Lower leg skin (tissue), 4 donors: ENCODE measurements at regions not wholly inside any gene's neighbourhood (a gene's known extent, or its start where the extent isn't known, plus 50 kb on each side); places are given as distances from the start of the nearest gene placed in this dataset.

ENCODE experiments used
- DNase-seq, 2 donors: peaks; one replicate each; pipeline ENCODE4 v3.0.0-alpha.2; 2019; ENCODE audit warnings: low spot score in 2 of 2
- H3K4me3 ChIP-seq: fragments of 200-600 bp; sonication (generic); 2 replicates; pipeline ENCODE4 v1.5.1; 2017; ENCODE audit warnings: mild to moderate bottlenecking, low read depth; ENCODE audit not compliant: poor library complexity, severe bottlenecking
- POLR2A ChIP-seq, 2 donors: fragments of 450-650 bp; IDR thresholded peaks; one replicate each; pipeline ENCODE4 v1.6.1; 2016 to 2017; ENCODE audit warnings: antibody characterized with exemption in 2 of 2, mild to moderate bottlenecking in 1 of 2, moderate library complexity in 1 of 2
- WGBS, 2 donors: methylation state at CpG; one replicate each; pipeline ENCODE4 v1.1.5; 2018; 5-methylcytosine and 5-hydroxymethylcytosine counted together
- intact Hi-C: fragments of 100-400 bp; cut with DNase I; formaldehyde crosslinking; loops from one replicate; pipeline ENCODE4 v1.15.0; 2023; ENCODE audit warnings: low total_unique reads
- TF ChIP-seq, protein P1 (sequence below), 3 donors: fragments of 450-650 bp; IDR thresholded peaks; one replicate each; pipeline ENCODE4 v1.5.1; 2016; ENCODE audit warnings: antibody characterized with exemption in 3 of 3, mild to moderate bottlenecking in 3 of 3, moderate library complexity in 2 of 3

DNA sequence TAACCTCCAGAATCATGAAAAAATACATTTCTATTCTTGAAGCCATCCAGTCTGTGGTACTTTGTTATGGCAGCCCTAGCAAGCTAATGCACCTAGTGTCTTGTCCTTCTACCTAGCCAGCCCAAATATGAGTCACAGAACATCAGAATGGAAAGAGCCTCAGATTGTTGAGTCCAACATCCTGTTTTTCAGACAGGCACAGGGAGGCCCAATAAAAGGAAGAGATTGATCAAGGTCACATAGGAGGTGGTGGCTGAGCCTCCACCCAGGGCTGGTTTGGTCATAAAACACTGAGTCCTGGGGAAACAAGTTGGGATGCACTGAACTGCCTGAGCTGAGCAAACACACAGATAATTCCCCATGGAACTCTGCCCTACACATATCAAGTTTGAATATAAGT lies 195.5 kb downstream of the TTC32 start:
- TF ChIP-seq, protein P1, sequence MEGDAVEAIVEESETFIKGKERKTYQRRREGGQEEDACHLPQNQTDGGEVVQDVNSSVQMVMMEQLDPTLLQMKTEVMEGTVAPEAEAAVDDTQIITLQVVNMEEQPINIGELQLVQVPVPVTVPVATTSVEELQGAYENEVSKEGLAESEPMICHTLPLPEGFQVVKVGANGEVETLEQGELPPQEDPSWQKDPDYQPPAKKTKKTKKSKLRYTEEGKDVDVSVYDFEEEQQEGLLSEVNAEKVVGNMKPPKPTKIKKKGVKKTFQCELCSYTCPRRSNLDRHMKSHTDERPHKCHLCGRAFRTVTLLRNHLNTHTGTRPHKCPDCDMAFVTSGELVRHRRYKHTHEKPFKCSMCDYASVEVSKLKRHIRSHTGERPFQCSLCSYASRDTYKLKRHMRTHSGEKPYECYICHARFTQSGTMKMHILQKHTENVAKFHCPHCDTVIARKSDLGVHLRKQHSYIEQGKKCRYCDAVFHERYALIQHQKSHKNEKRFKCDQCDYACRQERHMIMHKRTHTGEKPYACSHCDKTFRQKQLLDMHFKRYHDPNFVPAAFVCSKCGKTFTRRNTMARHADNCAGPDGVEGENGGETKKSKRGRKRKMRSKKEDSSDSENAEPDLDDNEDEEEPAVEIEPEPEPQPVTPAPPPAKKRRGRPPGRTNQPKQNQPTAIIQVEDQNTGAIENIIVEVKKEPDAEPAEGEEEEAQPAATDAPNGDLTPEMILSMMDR (IDR thresholded peaks at IDR 0.05): no peak
- TF ChIP-seq POLR2A (IDR thresholded peaks at IDR 0.05): no peak
- peak in 1 of 2 donors; percentile 34 for DNase-seq
- H3K4me3 ChIP-seq: no peak overlapping the region
- intact Hi-C loops: no loop called here

DNA sequence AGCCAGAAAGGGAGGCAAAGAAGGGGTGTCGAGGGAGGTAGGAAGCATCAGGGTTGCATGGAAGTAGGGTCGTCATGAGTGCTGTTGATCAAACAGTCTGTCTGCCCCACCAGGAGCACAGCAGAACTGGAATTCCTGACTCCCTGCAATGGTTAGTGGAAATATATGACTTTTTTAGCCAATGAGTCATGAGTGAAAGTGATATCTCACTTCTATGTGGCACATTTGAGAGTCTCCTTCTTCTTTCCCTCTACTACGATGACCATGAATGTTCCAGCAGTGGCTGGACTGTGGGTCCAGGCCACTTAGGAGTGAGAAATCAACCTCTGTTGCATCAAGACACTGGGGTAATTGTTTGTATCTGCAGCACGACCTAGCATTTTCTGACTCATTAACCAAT lies 199.5 kb downstream of the TTC32 start:
- intact Hi-C loops: no loop called here
- no peak for TF ChIP-seq POLR2A (IDR thresholded peaks at IDR 0.05)
- TF ChIP-seq, protein P1 (IDR thresholded peaks at IDR 0.05): no peak
- WGBS, 2 donors: 84 to 86% methylated on average over 4 of the region's 4 CpGs
- no peak overlapping the region for H3K4me3 ChIP-seq
- DNase-seq: peak in 1 of 2 donors; percentile 17

DNA sequence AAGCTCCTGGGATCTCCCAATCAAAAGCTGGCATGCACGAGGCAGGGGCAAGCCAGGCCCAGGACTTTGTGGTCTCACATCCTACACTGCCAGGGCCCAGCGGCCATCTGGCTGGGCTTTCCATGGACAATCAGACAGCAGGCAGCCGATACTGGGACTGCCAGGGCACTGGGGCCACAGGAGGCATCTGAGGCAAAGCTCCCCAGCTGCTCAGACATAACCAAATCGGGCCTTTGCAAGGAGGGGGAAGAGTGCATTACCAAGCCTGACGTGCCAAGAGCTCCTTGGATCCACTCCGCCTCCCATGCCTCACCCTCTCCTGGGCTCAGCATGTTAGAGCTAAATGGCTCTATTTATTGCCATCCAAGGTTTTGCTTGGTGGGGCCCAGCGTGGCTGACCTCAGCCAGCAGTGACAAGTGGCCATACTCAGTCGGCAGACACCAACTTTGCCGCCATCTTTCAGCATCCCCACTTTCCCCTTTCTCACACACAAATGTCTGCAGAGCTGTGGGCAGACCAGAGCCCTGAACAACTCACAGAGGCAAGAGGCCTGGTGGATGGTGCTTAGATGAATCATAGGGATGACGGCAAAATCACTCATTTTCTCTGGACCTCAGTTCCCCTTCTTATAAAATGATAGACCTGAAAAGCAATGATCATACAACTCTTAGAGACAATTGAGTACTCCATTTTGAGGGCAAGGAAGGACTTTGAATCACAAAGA lies 200.8 kb downstream of the TTC32 start:
- intact Hi-C loops: no loop called here
- H3K4me3 ChIP-seq: no peak overlapping the region
- TF ChIP-seq, protein P1 (IDR thresholded peaks at IDR 0.05): no peak
- no peak for TF ChIP-seq POLR2A (IDR thresholded peaks at IDR 0.05)
- WGBS, 2 donors: 85 to 95% methylated on average over 9 to 10 of the region's 10 CpGs
- peak in 1 of 2 donors; percentile 71 for DNase-seq

DNA sequence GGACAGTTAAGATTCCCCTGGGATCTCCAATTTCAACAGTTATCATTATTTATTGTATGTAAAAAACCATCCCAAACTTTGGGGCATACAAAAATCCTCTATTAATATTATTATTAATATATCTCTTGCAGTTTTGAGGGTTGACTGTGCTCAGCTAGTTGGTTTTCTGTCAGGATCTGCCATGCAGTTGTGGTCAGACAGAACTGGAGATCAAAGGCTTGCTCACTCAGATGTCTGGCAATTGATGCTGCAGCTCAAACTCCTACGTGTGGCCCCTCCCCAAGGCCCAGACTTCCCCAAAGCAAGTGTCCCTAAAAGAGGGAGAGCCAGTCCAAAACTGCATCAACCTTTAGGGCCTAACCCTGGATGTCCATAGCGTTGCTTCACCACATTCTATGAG lies 204.7 kb downstream of the TTC32 start:
- no peak overlapping the region for H3K4me3 ChIP-seq
- peak in 1 of 2 donors; percentile 43 for DNase-seq
- intact Hi-C loops: no loop called here

DNA sequence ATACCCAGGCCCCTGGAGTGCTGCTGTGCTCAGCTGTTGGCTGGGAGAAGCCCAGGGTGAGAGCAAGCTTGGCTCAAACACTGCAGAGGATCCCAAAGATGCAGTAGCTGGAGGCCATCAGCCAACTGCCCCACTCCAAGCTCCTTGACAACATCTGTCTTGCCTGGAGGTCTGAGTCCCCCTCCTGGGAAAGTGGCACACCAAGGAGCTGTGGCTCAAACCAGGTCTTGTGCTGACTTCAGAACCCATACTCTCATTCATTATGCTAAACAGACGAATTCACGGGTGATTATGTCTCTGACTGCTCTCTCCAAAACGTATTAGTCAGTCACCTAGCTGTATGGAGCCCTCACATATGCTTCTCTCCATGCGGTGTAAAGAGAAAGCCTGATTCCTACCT lies 206.1 kb downstream of the TTC32 start:
- 73 to 76% methylated on average over 4 of the region's 4 CpGs for WGBS, 2 donors

More for the DNA sequence above, 204.7 kb downstream of the TTC32 start:
- WGBS, 2 donors: 92% methylated on average over 2 of the region's 2 CpGs
- TF ChIP-seq POLR2A (IDR thresholded peaks at IDR 0.05): no peak
- TF ChIP-seq, protein P1 (IDR thresholded peaks at IDR 0.05): no peak

More for the DNA sequence above, 206.1 kb downstream of the TTC32 start:
- no peak overlapping the region for H3K4me3 ChIP-seq
- no peak for TF ChIP-seq POLR2A (IDR thresholded peaks at IDR 0.05)
- TF ChIP-seq, protein P1 (IDR thresholded peaks at IDR 0.05): no peak
- intact Hi-C loops: no loop called here
- DNase-seq: peak in 1 of 2 donors; percentile 32
